MM.1S (cell line): ENCODE measurements at regions not wholly inside any gene's neighbourhood (a gene's known extent, or its start where the extent isn't known, plus 50 kb on each side); places are given as distances from the start of the nearest gene placed in this dataset.

Source experiments
- DNase-seq: peaks from one replicate; pipeline ENCODE4 v3.0.0-alpha.2; 2015
- H2AFZ ChIP-seq: fragments of 300-600 bp; sonication (generic); 2 replicates; pipeline ENCODE4 v1.6.0; 2016; ENCODE audit warnings: antibody characterized with exemption, low read length
- H3F3A ChIP-seq: fragments of 300-600 bp; sonication (generic); 2 replicates; pipeline ENCODE4 v1.6.1; 2016; ENCODE audit warnings: mild to moderate bottlenecking, antibody characterized with exemption, low read length, moderate library complexity, mixed read lengths; ENCODE audit not compliant: insufficient read depth
- H3K27ac ChIP-seq: fragments of 300-600 bp; sonication (generic); 2 replicates; pipeline ENCODE4 v1.5.1; 2016; ENCODE audit warnings: mild to moderate bottlenecking, low read length
- H3K27me3 ChIP-seq: fragments of 300-600 bp; sonication (generic); replicated peaks from 2 replicates; pipeline ENCODE4 v1.6.0; 2016; ENCODE audit warnings: low read length; ENCODE audit not compliant: insufficient read depth
- H3K36me3 ChIP-seq: fragments of 300-600 bp; sonication (generic); replicated peaks from 2 replicates; pipeline ENCODE4 v1.6.1; 2016; ENCODE audit warnings: mild to moderate bottlenecking, low read length, mixed read lengths; ENCODE audit not compliant: insufficient read depth
- H3K4me1 ChIP-seq: fragments of 300-600 bp; sonication (generic); 2 replicates; pipeline ENCODE4 v1.6.1; 2016; ENCODE audit warnings: low read length, mixed read lengths
- H3K4me2 ChIP-seq: fragments of 300-600 bp; sonication (generic); 2 replicates; pipeline ENCODE4 v1.6.0; 2016; ENCODE audit warnings: low read depth, low read length
- H3K4me3 ChIP-seq: fragments of 300-600 bp; sonication (generic); 2 replicates; pipeline ENCODE4 v1.5.1; 2016; ENCODE audit warnings: low read length, mixed read lengths
- H3K79me2 ChIP-seq: fragments of 300-600 bp; sonication (generic); 2 replicates; pipeline ENCODE4 v1.6.1; 2016; ENCODE audit warnings: mixed run types, low read length, mixed read lengths
- H3K9ac ChIP-seq: fragments of 300-600 bp; sonication (generic); 2 replicates; pipeline ENCODE4 v1.6.1; 2016; ENCODE audit warnings: low read length, mixed read lengths
- H3K9me2 ChIP-seq: fragments of 300-600 bp; sonication (generic); replicated peaks from 2 replicates; pipeline ENCODE4 v1.6.1; 2016; ENCODE audit warnings: mild to moderate bottlenecking, low read length, mixed read lengths; ENCODE audit not compliant: insufficient read depth
- H3K9me3 ChIP-seq: fragments of 300-600 bp; sonication (generic); replicated peaks from 2 replicates; pipeline ENCODE4 v1.6.1; 2016; ENCODE audit warnings: mild to moderate bottlenecking, low read length, mixed read lengths; ENCODE audit not compliant: insufficient read depth
- H4K20me1 ChIP-seq: fragments of 300-600 bp; sonication (generic); 2 replicates; pipeline ENCODE4 v1.6.1; 2016; ENCODE audit warnings: mild to moderate bottlenecking, low read length, moderate library complexity, mixed read lengths; ENCODE audit not compliant: insufficient read depth
- CTCF ChIP-seq: fragments of 300-600 bp; sonication (generic); IDR thresholded peaks from 2 replicates; pipeline ENCODE4 v1.5.1; 2016; ENCODE audit warnings: antibody characterized with exemption, low read length, mixed read lengths
- EZH2 ChIP-seq: fragments of 300-600 bp; sonication (generic); optimal IDR thresholded peaks from 2 replicates; pipeline ENCODE3; 2017; ENCODE audit warnings: low read depth, mild to moderate bottlenecking, antibody characterized with exemption, low read length, mixed read lengths
- EZH2phosphoT487 ChIP-seq: fragments of 300-600 bp; sonication (generic); IDR thresholded peaks from 2 replicates; pipeline ENCODE4 v1.6.1; 2018; ENCODE audit warnings: antibody characterized with exemption, low read length

GRCh38 chr17:27232328-27232727 lies 61.6 kb upstream of the WSB1 start:
- Histone ChIP-seq H3K27me3 (no peaks in the 10 kb centered on the region), H3K4me1 (no peaks in the 10 kb centered on the region), H2AFZ (no peak overlapping the region), H3K9me2 (no peaks in the 10 kb centered on the region), H4K20me1 (no peaks in the 10 kb centered on the region), H3K9ac (no peak overlapping the region), H3K27ac (no peak overlapping the region), H3K36me3 (no peaks in the 10 kb centered on the region), H3K4me2 (no peak overlapping the region), H3K79me2 (no peaks in the 10 kb centered on the region), H3K4me3 (no peak overlapping the region), H3K9me3 (no peaks in the 10 kb centered on the region), H3F3A (no peaks in the 10 kb centered on the region)
- no peak for DNase-seq
- TF ChIP-seq EZH2phosphoT487: no peak
- TF ChIP-seq EZH2: no peak
- TF ChIP-seq CTCF: no peak

- H3K9ac ChIP-seq: no peak overlapping the region
- no peaks in the 10 kb centered on the region for H4K20me1 ChIP-seq
- H3K9me3 ChIP-seq: no peaks in the 10 kb centered on the region
- TF ChIP-seq EZH2: no peak
- no peak for TF ChIP-seq EZH2phosphoT487
- no peak for TF ChIP-seq CTCF
- no peaks in the 10 kb centered on the region for H3K27me3 ChIP-seq
- DNase-seq: no peak
- H3K79me2 ChIP-seq: no peaks in the 10 kb centered on the region
- H3K36me3 ChIP-seq: no peaks in the 10 kb centered on the region
- H3F3A ChIP-seq: no peaks in the 10 kb centered on the region
- no peak overlapping the region for H3K4me2 ChIP-seq
- no peak overlapping the region for H3K27ac ChIP-seq
- H3K4me1 ChIP-seq: no peaks in the 10 kb centered on the region
- H3K9me2 ChIP-seq: no peaks in the 10 kb centered on the region
- H3K4me3 ChIP-seq: no peak overlapping the region
- H2AFZ ChIP-seq: no peak overlapping the region
Measured at GRCh38 chr17:27233059-27233458, 60.9 kb upstream of the WSB1 start.

- no peak overlapping the region for H3K27ac ChIP-seq
- no peaks in the 10 kb centered on the region for H3K9me2 ChIP-seq
- no peaks in the 10 kb centered on the region for H4K20me1 ChIP-seq
- no peak for DNase-seq
- no peaks in the 10 kb centered on the region for H3K9me3 ChIP-seq
- no peaks in the 10 kb centered on the region for H3K36me3 ChIP-seq
- H2AFZ ChIP-seq: no peak overlapping the region
- H3K79me2 ChIP-seq: no peaks in the 10 kb centered on the region
- no peak overlapping the region for H3K4me3 ChIP-seq
- no peaks in the 10 kb centered on the region for H3K27me3 ChIP-seq
- no peak for TF ChIP-seq CTCF
- no peak for TF ChIP-seq EZH2phosphoT487
- no peak for TF ChIP-seq EZH2
- H3F3A ChIP-seq: no peaks in the 10 kb centered on the region
- H3K4me2 ChIP-seq: no peak overlapping the region
- H3K9ac ChIP-seq: no peak overlapping the region
- H3K4me1 ChIP-seq: no peaks in the 10 kb centered on the region
Measured at GRCh38 chr17:27233776-27234175, 60.1 kb upstream of the WSB1 start.
